ENCODE measurements at regions not wholly inside any gene's neighbourhood (a gene's known extent, or its start where the extent isn't known, plus 50 kb on each side); places are given as distances from the start of the nearest gene placed in this dataset.

DNA sequence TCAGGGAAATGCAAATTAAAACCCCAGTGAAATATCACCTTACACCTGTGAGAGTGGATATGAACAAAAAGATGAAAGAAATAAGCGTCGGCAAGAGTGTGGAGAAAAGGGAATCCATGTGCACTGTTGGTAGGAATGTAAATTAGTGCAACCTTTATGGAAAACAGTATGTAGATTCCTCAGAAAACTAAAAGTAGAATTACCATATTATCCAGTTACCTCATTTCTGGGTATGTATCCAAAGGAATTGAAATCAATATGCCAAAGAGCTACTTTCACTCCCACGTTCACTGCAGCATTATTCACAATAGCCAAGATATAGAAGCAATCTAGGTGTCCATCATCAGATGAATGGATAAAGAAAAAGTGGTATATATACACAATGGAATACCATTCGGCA, 246.0 kb upstream of the ARHGAP20 start:
- Histone ChIP-seq H3K27ac (ENCODE audit: low read depth, low read length) (no peak overlapping the region), H3K36me3 (ENCODE audit: low read length) (no peaks in the 10 kb centered on the region), H3K9ac (ENCODE audit: low read length) (no peak overlapping the region), H3K4me2 (ENCODE audit: low read depth, low read length, poor library complexity, severe bottlenecking) (no peak overlapping the region), H3K9me2 (replicated peaks; ENCODE audit: insufficient read depth, low read length) (no peaks in the 10 kb centered on the region), H4K20me1 (ENCODE audit: low read depth, low read length) (no peaks in the 10 kb centered on the region), H3K4me3 (ENCODE audit: insufficient read depth, low read length, poor library complexity, severe bottlenecking) (no peak overlapping the region), H2AFZ (ENCODE audit: low read depth, low read length, severe bottlenecking) (no peak overlapping the region), H3F3A (ENCODE audit: insufficient read depth) (no peaks in the 10 kb centered on the region), H3K27me3 (ENCODE audit: low read length) (no peaks in the 10 kb centered on the region), H3K79me2 (ENCODE audit: insufficient read depth, low read length) (no peaks in the 10 kb centered on the region), H3K9me3 (ENCODE audit: insufficient read depth, low read length) (no peaks in the 10 kb centered on the region)
- TF ChIP-seq, protein P1, sequence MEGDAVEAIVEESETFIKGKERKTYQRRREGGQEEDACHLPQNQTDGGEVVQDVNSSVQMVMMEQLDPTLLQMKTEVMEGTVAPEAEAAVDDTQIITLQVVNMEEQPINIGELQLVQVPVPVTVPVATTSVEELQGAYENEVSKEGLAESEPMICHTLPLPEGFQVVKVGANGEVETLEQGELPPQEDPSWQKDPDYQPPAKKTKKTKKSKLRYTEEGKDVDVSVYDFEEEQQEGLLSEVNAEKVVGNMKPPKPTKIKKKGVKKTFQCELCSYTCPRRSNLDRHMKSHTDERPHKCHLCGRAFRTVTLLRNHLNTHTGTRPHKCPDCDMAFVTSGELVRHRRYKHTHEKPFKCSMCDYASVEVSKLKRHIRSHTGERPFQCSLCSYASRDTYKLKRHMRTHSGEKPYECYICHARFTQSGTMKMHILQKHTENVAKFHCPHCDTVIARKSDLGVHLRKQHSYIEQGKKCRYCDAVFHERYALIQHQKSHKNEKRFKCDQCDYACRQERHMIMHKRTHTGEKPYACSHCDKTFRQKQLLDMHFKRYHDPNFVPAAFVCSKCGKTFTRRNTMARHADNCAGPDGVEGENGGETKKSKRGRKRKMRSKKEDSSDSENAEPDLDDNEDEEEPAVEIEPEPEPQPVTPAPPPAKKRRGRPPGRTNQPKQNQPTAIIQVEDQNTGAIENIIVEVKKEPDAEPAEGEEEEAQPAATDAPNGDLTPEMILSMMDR (IDR thresholded peaks at IDR 0.05; ENCODE audit: insufficient read depth, low read length, poor library complexity, severe bottlenecking), result no peak
- TF ChIP-seq EZH2phosphoT487 (conservative IDR thresholded peaks at IDR 0.05; ENCODE audit: low read length), result no peak

GRCh38 chr11:110955776-110956175, 243.5 kb upstream of the ARHGAP20 start:
- H3K4me2 ChIP-seq (ENCODE audit: low read depth, low read length, poor library complexity, severe bottlenecking), result no peak overlapping the region
- TF ChIP-seq, protein P1 (IDR thresholded peaks at IDR 0.05; ENCODE audit: insufficient read depth, low read length, poor library complexity, severe bottlenecking), result no peak
- TF ChIP-seq EZH2phosphoT487 (conservative IDR thresholded peaks at IDR 0.05; ENCODE audit: low read length), result no peak

GRCh38 chr11:110951950-110952503, 239.8 kb upstream of the ARHGAP20 start:
- Histone ChIP-seq H3K4me3 (ENCODE audit: insufficient read depth, low read length, poor library complexity, severe bottlenecking) (no peak overlapping the region), H3K9me2 (replicated peaks; ENCODE audit: insufficient read depth, low read length) (no peaks in the 10 kb centered on the region), H3K36me3 (ENCODE audit: low read length) (no peaks in the 10 kb centered on the region), H3F3A (ENCODE audit: insufficient read depth) (no peaks in the 10 kb centered on the region), H2AFZ (ENCODE audit: low read depth, low read length, severe bottlenecking) (no peak overlapping the region), H4K20me1 (ENCODE audit: low read depth, low read length) (no peaks in the 10 kb centered on the region), H3K27me3 (ENCODE audit: low read length) (no peaks in the 10 kb centered on the region), H3K4me2 (ENCODE audit: low read depth, low read length, poor library complexity, severe bottlenecking) (no peak overlapping the region), H3K27ac (ENCODE audit: low read depth, low read length) (no peak overlapping the region), H3K9me3 (ENCODE audit: insufficient read depth, low read length) (no peaks in the 10 kb centered on the region), H3K9ac (ENCODE audit: low read length) (no peak overlapping the region), H3K79me2 (ENCODE audit: insufficient read depth, low read length) (no peaks in the 10 kb centered on the region)
- TF ChIP-seq, protein P1 (IDR thresholded peaks at IDR 0.05; ENCODE audit: insufficient read depth, low read length, poor library complexity, severe bottlenecking), result no peak
- no peak for TF ChIP-seq EZH2phosphoT487 (conservative IDR thresholded peaks at IDR 0.05; ENCODE audit: low read length)

More at GRCh38 chr11:110955776-110956175, 243.5 kb upstream of the ARHGAP20 start:
- Histone ChIP-seq H3K4me3 (ENCODE audit: insufficient read depth, low read length, poor library complexity, severe bottlenecking) (no peak overlapping the region), H3K79me2 (ENCODE audit: insufficient read depth, low read length) (no peaks in the 10 kb centered on the region), H3K9me2 (replicated peaks; ENCODE audit: insufficient read depth, low read length) (no peaks in the 10 kb centered on the region), H3F3A (ENCODE audit: insufficient read depth) (no peaks in the 10 kb centered on the region), H3K9me3 (ENCODE audit: insufficient read depth, low read length) (no peaks in the 10 kb centered on the region), H3K27ac (ENCODE audit: low read depth, low read length) (no peak overlapping the region), H3K9ac (ENCODE audit: low read length) (no peak overlapping the region), H4K20me1 (ENCODE audit: low read depth, low read length) (no peaks in the 10 kb centered on the region), H2AFZ (ENCODE audit: low read depth, low read length, severe bottlenecking) (no peak overlapping the region), H3K27me3 (ENCODE audit: low read length) (no peaks in the 10 kb centered on the region), H3K36me3 (ENCODE audit: low read length) (no peaks in the 10 kb centered on the region)
